ENCODE measurements at regions not wholly inside any gene's neighbourhood (a gene's known extent, or its start where the extent isn't known, plus 50 kb on each side); places are given as distances from the start of the nearest gene placed in this dataset.

GRCh38 chr16:66164581-66165247 is 201.8 kb upstream of the CDH5 start:
- ChIA-PET POLR2A (no interaction called here), CTCF (interaction anchor here (0.7 kb wide), 1 partner anchor 101 kb away, joined by 3 read pairs; no protein-coding TSS in a partner anchor)
- no peak for ATAC-seq
- Mint-ChIP-seq H3K36me3 (no peaks in the 10 kb centered on the region), H3K27me3 (ENCODE audit: low read depth) (no peaks in the 10 kb centered on the region), H3K4me1 (peaks cover 6% of the 10 kb centered on the region; the same call in 1 of the 2 replicates), H3K27ac (no peak overlapping the region), H3K4me3 (no peak overlapping the region), H3K9me3 (no peaks in the 10 kb centered on the region)
- TF ChIP-seq, protein P1, sequence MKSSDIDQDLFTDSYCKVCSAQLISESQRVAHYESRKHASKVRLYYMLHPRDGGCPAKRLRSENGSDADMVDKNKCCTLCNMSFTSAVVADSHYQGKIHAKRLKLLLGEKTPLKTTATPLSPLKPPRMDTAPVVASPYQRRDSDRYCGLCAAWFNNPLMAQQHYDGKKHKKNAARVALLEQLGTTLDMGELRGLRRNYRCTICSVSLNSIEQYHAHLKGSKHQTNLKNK (CRISPR knock-in tag; IDR thresholded peaks at IDR 0.05): no peak
- TF ChIP-seq GABPB1 (CRISPR knock-in tag; IDR thresholded peaks at IDR 0.05) (no peak), MXD4 (CRISPR knock-in tag; IDR thresholded peaks at IDR 0.05; ENCODE audit: borderline replicate concordance) (no peak), RORB (CRISPR knock-in tag; IDR thresholded peaks at IDR 0.05) (no peak), JAZF1 (CRISPR knock-in tag; IDR thresholded peaks at IDR 0.05) (no peak), ZNF425 (CRISPR knock-in tag; conservative IDR thresholded peaks at IDR 0.05) (no peak), TCF7 (CRISPR knock-in tag; IDR thresholded peaks at IDR 0.05; ENCODE audit: low read depth) (no peak), NFYB (CRISPR knock-in tag; conservative IDR thresholded peaks at IDR 0.05; ENCODE audit: low read depth) (no peak), CBFB (CRISPR knock-in tag; IDR thresholded peaks at IDR 0.05; ENCODE audit: low read depth) (no peak), ZBTB21 (CRISPR knock-in tag; IDR thresholded peaks at IDR 0.05; ENCODE audit: borderline replicate concordance) (no peak), ERG (CRISPR knock-in tag; IDR thresholded peaks at IDR 0.05) (no peak), SOX15 (CRISPR knock-in tag; IDR thresholded peaks at IDR 0.05) (no peak), ATF2 (CRISPR knock-in tag; IDR thresholded peaks at IDR 0.05; ENCODE audit: borderline replicate concordance, low read depth) (no peak)
- DNase-seq (ENCODE audit: low spot score): no peak

DNA sequence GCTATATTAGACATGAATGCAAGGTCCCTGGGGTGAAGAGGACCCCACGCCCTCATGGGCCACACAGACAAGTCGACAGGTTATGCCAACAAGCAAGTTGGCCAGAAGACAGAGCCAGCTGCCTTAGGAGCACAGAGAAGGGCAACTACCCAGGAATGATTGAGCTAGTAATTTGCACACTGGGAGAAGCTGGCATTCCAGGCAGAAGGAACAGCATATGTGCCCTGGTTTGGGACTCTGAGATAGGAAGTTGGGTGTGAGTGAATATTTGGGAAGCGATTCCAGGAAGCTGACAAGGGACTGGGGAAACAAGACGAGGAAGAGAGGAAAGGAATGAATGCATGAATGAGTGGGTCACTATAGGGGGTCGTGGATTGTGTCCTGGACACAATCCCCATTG is 203.7 kb upstream of the CDH5 start:
- no peak for ATAC-seq
- ChIA-PET CTCF (no interaction called here), POLR2A (interaction anchor here (0.6 kb wide), 1 partner anchor 109 kb away, joined by 3 read pairs; no protein-coding TSS in a partner anchor)
- no peaks in the 10 kb centered on the region for H3K9me3 Mint-ChIP-seq
- no peak overlapping the region for H3K4me3 Mint-ChIP-seq
- H3K4me1 Mint-ChIP-seq: peaks cover 6% of the 10 kb centered on the region; the same call in 1 of the 2 replicates
- DNase-seq (ENCODE audit: low spot score): no peak
- no peak for TF ChIP-seq SOX15 (CRISPR knock-in tag; IDR thresholded peaks at IDR 0.05)
- no peak for TF ChIP-seq ATF3 (CRISPR knock-in tag; conservative IDR thresholded peaks at IDR 0.05)
- TF ChIP-seq PREB (CRISPR knock-in tag; IDR thresholded peaks at IDR 0.05; ENCODE audit: borderline replicate concordance): no peak
- no peak for TF ChIP-seq NR1H2 (CRISPR knock-in tag; IDR thresholded peaks at IDR 0.05)
- TF ChIP-seq NR2C2 (CRISPR knock-in tag; IDR thresholded peaks at IDR 0.05): no peak
- TF ChIP-seq ZNF425 (CRISPR knock-in tag; conservative IDR thresholded peaks at IDR 0.05): no peak
- TF ChIP-seq, protein P1 (CRISPR knock-in tag; IDR thresholded peaks at IDR 0.05): no peak
- no peak for TF ChIP-seq NFATC4 (CRISPR knock-in tag; IDR thresholded peaks at IDR 0.05)
- no peak for TF ChIP-seq FOXK1 (CRISPR knock-in tag; IDR thresholded peaks at IDR 0.05)
- TF ChIP-seq ZNF281 (CRISPR knock-in tag; IDR thresholded peaks at IDR 0.05): no peak
- H3K27me3 Mint-ChIP-seq (ENCODE audit: low read depth): no peaks in the 10 kb centered on the region
- H3K27ac Mint-ChIP-seq: no peak overlapping the region
- H3K36me3 Mint-ChIP-seq: no peaks in the 10 kb centered on the region

Measured in WTC11 (cell line).